HL-60 (cell line): ENCODE measurements at regions not wholly inside any gene's neighbourhood (a gene's known extent, or its start where the extent isn't known, plus 50 kb on each side); places are given as distances from the start of the nearest gene placed in this dataset.

Experiments used
- GABPA ChIP-seq: IDR thresholded peaks from 2 replicates; pipeline ENCODE4 v1.6.1; 2012; ENCODE audit warnings: low read depth
- REST ChIP-seq: IDR thresholded peaks from 2 replicates; pipeline ENCODE4 v1.6.1; 2012; ENCODE audit warnings: low read depth; ENCODE audit not compliant: insufficient replicate concordance
- TF ChIP-seq, protein P1 (sequence below): IDR thresholded peaks from one replicate; pipeline ENCODE4 v1.5.1; 2011; ENCODE audit warnings: low read length, control low read depth, inconsistent platforms; ENCODE audit not compliant: insufficient read depth

DNA sequence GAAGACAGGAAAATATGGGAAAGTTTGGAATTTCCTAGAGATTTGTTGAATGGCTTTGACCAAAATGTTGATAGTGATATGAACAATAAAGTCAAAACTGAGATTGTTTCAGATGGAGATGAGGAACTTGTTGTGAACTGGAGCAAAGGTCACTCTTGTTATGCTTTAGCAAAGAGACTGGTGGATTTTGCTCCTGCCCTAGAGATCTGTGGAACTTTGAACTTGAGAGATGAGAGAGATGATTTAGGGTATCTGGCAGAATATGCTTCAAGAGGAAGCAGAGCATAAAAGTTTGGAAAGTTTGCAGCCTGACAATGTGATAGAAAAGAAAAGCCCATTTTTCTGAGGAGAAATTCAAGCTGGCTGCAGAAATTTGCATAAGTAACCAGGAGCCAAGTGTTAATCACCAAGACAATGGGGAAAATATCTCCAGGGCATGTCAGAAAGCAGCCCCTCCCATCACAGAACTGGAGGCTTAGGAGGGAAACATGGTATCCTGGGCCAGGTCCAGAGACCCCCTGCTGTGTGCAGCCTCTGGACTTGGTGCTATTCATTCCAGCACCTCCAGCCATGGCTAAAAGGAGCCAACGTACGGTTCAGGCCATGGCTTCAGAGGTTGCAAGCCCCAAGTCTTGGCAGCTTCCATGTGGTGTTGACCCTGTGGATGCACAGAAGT, 114.3 kb upstream of the STARD4 start:
- TF ChIP-seq, protein P1, sequence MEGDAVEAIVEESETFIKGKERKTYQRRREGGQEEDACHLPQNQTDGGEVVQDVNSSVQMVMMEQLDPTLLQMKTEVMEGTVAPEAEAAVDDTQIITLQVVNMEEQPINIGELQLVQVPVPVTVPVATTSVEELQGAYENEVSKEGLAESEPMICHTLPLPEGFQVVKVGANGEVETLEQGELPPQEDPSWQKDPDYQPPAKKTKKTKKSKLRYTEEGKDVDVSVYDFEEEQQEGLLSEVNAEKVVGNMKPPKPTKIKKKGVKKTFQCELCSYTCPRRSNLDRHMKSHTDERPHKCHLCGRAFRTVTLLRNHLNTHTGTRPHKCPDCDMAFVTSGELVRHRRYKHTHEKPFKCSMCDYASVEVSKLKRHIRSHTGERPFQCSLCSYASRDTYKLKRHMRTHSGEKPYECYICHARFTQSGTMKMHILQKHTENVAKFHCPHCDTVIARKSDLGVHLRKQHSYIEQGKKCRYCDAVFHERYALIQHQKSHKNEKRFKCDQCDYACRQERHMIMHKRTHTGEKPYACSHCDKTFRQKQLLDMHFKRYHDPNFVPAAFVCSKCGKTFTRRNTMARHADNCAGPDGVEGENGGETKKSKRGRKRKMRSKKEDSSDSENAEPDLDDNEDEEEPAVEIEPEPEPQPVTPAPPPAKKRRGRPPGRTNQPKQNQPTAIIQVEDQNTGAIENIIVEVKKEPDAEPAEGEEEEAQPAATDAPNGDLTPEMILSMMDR, result no peak
- no peak for TF ChIP-seq GABPA
- TF ChIP-seq REST, result no peak
